GM18511 (cell line): ENCODE measurements at regions not wholly inside any gene's neighbourhood (a gene's known extent, or its start where the extent isn't known, plus 50 kb on each side); places are given as distances from the start of the nearest gene placed in this dataset.

ENCODE experiments used
- ATAC-seq: cut with Tn5 transposase; IDR thresholded peaks from one replicate; pipeline ENCODE4 v1.9.1; 2021; ENCODE audit warnings: mild to moderate bottlenecking, moderate library complexity; ENCODE audit not compliant: unreplicated experiment

- no peak for ATAC-seq
These were observed 123.3 kb downstream of the RFLNA start for GRCh38 chr12:124418156-124418555.

GRCh38 chr12:124416516-124417395 is 121.9 kb downstream of the RFLNA start:
- ATAC-seq: no peak

- no peak for ATAC-seq
These were observed 120.2 kb downstream of the RFLNA start for GRCh38 chr12:124415064-124415463.

- ATAC-seq: no peak
These were observed 119.0 kb downstream of the RFLNA start for GRCh38 chr12:124413915-124414314.

- ATAC-seq: no peak
These were observed 118.5 kb downstream of the RFLNA start for GRCh38 chr12:124413401-124413800.

- ATAC-seq: no peak
These were observed 117.7 kb downstream of the RFLNA start for GRCh38 chr12:124412646-124413015.

GRCh38 chr12:124411953-124412645 is 117.2 kb downstream of the RFLNA start:
- no peak for ATAC-seq

- ATAC-seq: no peak
These were observed 116.5 kb downstream of the RFLNA start for GRCh38 chr12:124411281-124411878.

- ATAC-seq: no peak
These were observed 115.7 kb downstream of the RFLNA start for GRCh38 chr12:124410354-124411175.

- no peak for ATAC-seq
These were observed 114.1 kb downstream of the RFLNA start for GRCh38 chr12:124408822-124409517.

GRCh38 chr12:124407074-124407473 is 112.2 kb downstream of the RFLNA start:
- ATAC-seq: no peak

GRCh38 chr12:124406043-124406442 is 111.2 kb downstream of the RFLNA start:
- no peak for ATAC-seq

GRCh38 chr12:124405592-124405991 is 110.7 kb downstream of the RFLNA start:
- no peak for ATAC-seq

GRCh38 chr12:124405151-124405550 is 110.3 kb downstream of the RFLNA start:
- ATAC-seq: no peak

GRCh38 chr12:124404162-124404784 is 109.4 kb downstream of the RFLNA start:
- ATAC-seq: no peak

GRCh38 chr12:124403273-124403672 is 108.4 kb downstream of the RFLNA start:
- no peak for ATAC-seq

GRCh38 chr12:124402248-124403066 is 107.6 kb downstream of the RFLNA start:
- no peak for ATAC-seq

- ATAC-seq: no peak
These were observed 106.9 kb downstream of the RFLNA start for GRCh38 chr12:124401704-124402221.

- no peak for ATAC-seq
These were observed 105.2 kb downstream of the RFLNA start for GRCh38 chr12:124400124-124400523.
